ENCODE measurements at regions not wholly inside any gene's neighbourhood (a gene's known extent, or its start where the extent isn't known, plus 50 kb on each side); places are given as distances from the start of the nearest gene placed in this dataset.

DNA sequence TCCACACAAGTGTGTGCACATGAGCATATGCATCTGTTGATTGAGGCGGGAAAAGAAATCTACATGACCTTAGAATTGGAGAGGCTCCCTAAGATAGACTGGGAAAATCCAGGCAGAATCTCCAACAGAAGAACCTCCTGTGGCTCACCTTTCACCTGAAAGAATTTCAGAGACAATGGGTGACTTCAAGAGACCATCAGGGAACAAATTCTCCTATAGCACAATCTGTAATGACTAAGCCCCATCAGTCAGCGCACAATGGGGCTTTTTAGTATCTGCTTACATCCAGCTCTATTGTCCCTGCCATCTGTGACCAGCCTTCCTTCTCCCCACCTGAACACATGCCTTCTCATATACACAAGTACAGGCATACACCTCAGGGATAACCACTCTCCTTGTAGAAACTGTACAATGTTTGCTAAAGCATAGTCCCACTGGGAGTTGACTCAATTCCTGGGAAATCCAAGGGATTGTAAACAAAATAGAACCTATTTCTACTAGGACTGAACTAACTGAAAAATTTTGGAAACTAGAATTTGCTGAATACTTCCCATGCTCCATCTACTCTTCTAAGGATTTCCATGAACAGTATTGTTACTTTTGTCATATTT, 150.8 kb upstream of the STXBP5 start:
- TF ChIP-seq, protein P1, sequence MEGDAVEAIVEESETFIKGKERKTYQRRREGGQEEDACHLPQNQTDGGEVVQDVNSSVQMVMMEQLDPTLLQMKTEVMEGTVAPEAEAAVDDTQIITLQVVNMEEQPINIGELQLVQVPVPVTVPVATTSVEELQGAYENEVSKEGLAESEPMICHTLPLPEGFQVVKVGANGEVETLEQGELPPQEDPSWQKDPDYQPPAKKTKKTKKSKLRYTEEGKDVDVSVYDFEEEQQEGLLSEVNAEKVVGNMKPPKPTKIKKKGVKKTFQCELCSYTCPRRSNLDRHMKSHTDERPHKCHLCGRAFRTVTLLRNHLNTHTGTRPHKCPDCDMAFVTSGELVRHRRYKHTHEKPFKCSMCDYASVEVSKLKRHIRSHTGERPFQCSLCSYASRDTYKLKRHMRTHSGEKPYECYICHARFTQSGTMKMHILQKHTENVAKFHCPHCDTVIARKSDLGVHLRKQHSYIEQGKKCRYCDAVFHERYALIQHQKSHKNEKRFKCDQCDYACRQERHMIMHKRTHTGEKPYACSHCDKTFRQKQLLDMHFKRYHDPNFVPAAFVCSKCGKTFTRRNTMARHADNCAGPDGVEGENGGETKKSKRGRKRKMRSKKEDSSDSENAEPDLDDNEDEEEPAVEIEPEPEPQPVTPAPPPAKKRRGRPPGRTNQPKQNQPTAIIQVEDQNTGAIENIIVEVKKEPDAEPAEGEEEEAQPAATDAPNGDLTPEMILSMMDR (IDR thresholded peaks at IDR 0.05), result no peak
- no peak for TF ChIP-seq POLR2A (IDR thresholded peaks at IDR 0.05)
